ENCODE measurements at regions not wholly inside any gene's neighbourhood (a gene's known extent, or its start where the extent isn't known, plus 50 kb on each side); places are given as distances from the start of the nearest gene placed in this dataset.

GRCh38 chr9:103707181-103707580 is 386.9 kb upstream of the SMC2 start:
- TF ChIP-seq, protein P1, sequence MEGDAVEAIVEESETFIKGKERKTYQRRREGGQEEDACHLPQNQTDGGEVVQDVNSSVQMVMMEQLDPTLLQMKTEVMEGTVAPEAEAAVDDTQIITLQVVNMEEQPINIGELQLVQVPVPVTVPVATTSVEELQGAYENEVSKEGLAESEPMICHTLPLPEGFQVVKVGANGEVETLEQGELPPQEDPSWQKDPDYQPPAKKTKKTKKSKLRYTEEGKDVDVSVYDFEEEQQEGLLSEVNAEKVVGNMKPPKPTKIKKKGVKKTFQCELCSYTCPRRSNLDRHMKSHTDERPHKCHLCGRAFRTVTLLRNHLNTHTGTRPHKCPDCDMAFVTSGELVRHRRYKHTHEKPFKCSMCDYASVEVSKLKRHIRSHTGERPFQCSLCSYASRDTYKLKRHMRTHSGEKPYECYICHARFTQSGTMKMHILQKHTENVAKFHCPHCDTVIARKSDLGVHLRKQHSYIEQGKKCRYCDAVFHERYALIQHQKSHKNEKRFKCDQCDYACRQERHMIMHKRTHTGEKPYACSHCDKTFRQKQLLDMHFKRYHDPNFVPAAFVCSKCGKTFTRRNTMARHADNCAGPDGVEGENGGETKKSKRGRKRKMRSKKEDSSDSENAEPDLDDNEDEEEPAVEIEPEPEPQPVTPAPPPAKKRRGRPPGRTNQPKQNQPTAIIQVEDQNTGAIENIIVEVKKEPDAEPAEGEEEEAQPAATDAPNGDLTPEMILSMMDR (IDR thresholded peaks at IDR 0.05), result no peak
- H3K9me3 ChIP-seq (replicated peaks in 1 of 2; ENCODE audit: control insufficient read depth in 1 of 2, insufficient read depth in 1 of 2, low read length in 2 of 2), result peaks cover 0 to 8% of the 10 kb centered on the region in 2 donors
- Mint-ChIP-seq H3K36me3 (no peaks in the 10 kb centered on the region), H3K9me3 (peaks cover 0 to 3% (median 1%) of the 10 kb centered on the region in 7 donors), H3K4me1 (no peaks in the 10 kb centered on the region), H3K27ac (no peak overlapping the region), H3K4me3 (no peak overlapping the region), H3K27me3 (ENCODE audit: low read depth in 3 of 3) (peaks cover 0 to 3% (median 0%) of the 10 kb centered on the region in 3 donors)
- H3K27me3 ChIP-seq (ENCODE audit: control insufficient read depth in 2 of 2, insufficient read depth in 2 of 2, low read length in 2 of 2), result no peaks in the 10 kb centered on the region
- no peaks in the 10 kb centered on the region for H3K4me1 ChIP-seq (ENCODE audit: control insufficient read depth in 1 of 2, insufficient read depth in 2 of 2, low read length in 2 of 2)
- no peak overlapping the region for H3K9ac ChIP-seq (ENCODE audit: insufficient read depth, low read length, poor library complexity, severe bottlenecking)
- no peak overlapping the region for H2AFZ ChIP-seq (ENCODE audit: insufficient read depth, low read depth, low read length, poor library complexity, severe bottlenecking)
- DNase-seq, result no peak
- no peaks in the 10 kb centered on the region for H3K36me3 ChIP-seq (replicated peaks in 1 of 2; ENCODE audit: control insufficient read depth in 1 of 2, insufficient read depth in 2 of 2, low read length in 2 of 2)
- no peak overlapping the region for H3K27ac ChIP-seq (ENCODE audit: low read depth in 1 of 2, low read length in 2 of 2)
- WGBS (ENCODE audit: insufficient coverage), result no CpG with 5 or more reads among the region's 2 CpGs
- intact Hi-C loops (cut with micrococcal nuclease), result no loop called here
- H3K4me3 ChIP-seq (replicated peaks in 1 of 3; ENCODE audit: low read depth in 2 of 3, low read length in 3 of 3), result no peak overlapping the region
- no peaks in the 10 kb centered on the region for H4K20me1 ChIP-seq (ENCODE audit: insufficient read depth, low read length)
- H3K4me2 ChIP-seq (replicated peaks; ENCODE audit: extremely low read depth, low read length, poor library complexity, severe bottlenecking), result no peak overlapping the region
- H3K79me2 ChIP-seq (ENCODE audit: insufficient read depth, low read length), result no peaks in the 10 kb centered on the region

DNA sequence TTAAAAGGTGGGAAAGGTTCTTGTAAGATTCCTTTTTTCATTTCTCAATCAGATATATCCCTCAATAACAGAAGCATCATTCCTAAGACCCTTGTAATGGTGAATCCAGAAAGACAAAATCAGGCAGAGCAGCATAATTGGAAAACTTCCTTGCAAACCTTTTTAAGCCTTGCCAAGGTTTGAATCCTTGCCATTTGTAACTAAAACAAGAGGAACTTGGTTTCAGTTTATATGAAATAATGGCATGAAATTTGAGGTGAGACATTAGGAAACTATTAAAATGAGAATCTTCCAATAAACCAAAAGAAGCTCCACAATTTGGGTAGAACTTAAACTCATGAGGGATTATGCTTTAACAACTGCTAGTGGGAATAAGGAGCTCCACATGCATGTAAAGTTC is 384.7 kb upstream of the SMC2 start:
- Histone ChIP-seq H2AFZ (ENCODE audit: insufficient read depth, low read depth, low read length, poor library complexity, severe bottlenecking) (no peak overlapping the region), H3K4me3 (replicated peaks in 1 of 3; ENCODE audit: low read depth in 2 of 3, low read length in 3 of 3) (no peak overlapping the region), H3K36me3 (replicated peaks in 1 of 2; ENCODE audit: control insufficient read depth in 1 of 2, insufficient read depth in 2 of 2, low read length in 2 of 2) (no peaks in the 10 kb centered on the region), H3K9me3 (replicated peaks in 1 of 2; ENCODE audit: control insufficient read depth in 1 of 2, insufficient read depth in 1 of 2, low read length in 2 of 2) (peaks cover 0 to 8% of the 10 kb centered on the region in 2 donors), H3K4me1 (ENCODE audit: control insufficient read depth in 1 of 2, insufficient read depth in 2 of 2, low read length in 2 of 2) (no peaks in the 10 kb centered on the region), H3K9ac (ENCODE audit: insufficient read depth, low read length, poor library complexity, severe bottlenecking) (no peak overlapping the region), H3K27me3 (ENCODE audit: control insufficient read depth in 2 of 2, insufficient read depth in 2 of 2, low read length in 2 of 2) (no peaks in the 10 kb centered on the region), H3K4me2 (replicated peaks; ENCODE audit: extremely low read depth, low read length, poor library complexity, severe bottlenecking) (no peak overlapping the region), H3K27ac (ENCODE audit: low read depth in 1 of 2, low read length in 2 of 2) (no peak overlapping the region), H3K79me2 (ENCODE audit: insufficient read depth, low read length) (no peaks in the 10 kb centered on the region), H4K20me1 (ENCODE audit: insufficient read depth, low read length) (no peaks in the 10 kb centered on the region)
- intact Hi-C loops (cut with micrococcal nuclease), result no loop called here
- DNase-seq, result no peak
- Mint-ChIP-seq H3K4me3 (no peak overlapping the region), H3K9me3 (peaks cover 0 to 3% (median 1%) of the 10 kb centered on the region in 7 donors), H3K36me3 (no peaks in the 10 kb centered on the region), H3K27ac (no peak overlapping the region), H3K4me1 (no peaks in the 10 kb centered on the region), H3K27me3 (ENCODE audit: low read depth in 3 of 3) (peaks cover 0 to 5% (median 0%) of the 10 kb centered on the region in 3 donors)
- TF ChIP-seq, protein P1 (IDR thresholded peaks at IDR 0.05), result no peak
